ENCODE measurements at regions not wholly inside any gene's neighbourhood (a gene's known extent, or its start where the extent isn't known, plus 50 kb on each side); places are given as distances from the start of the nearest gene placed in this dataset.
"Not testable (repeated sequence)": the region's sequence is repeated elsewhere in the genome, so short reads cannot be mapped to it uniquely, and the experiment has no call there.

GRCh38 chr13:21263909-21264308 lies 87.5 kb downstream of the MRPL57 start:
- TF ChIP-seq POLR2A, EP300 (IDR thresholded peaks at IDR 0.05): not testable (repeated sequence)
